Gastrocnemius medialis (tissue), 4 donors: ENCODE measurements at regions not wholly inside any gene's neighbourhood (a gene's known extent, or its start where the extent isn't known, plus 50 kb on each side); places are given as distances from the start of the nearest gene placed in this dataset.

Experiments
- ATAC-seq, 2 donors: fragments of 150-250 bp; one replicate each; pipeline ENCODE4 v1.9.1; 2016
- DNase-seq, 2 donors: peaks; one replicate each; pipeline ENCODE4 v3.0.0-alpha.2; 2019
- H3K27ac ChIP-seq, 4 donors: fragments of 200-600 bp; sonication (generic); 1 replicate in 1 of 4; 2 replicates in 3 of 4; pipeline ENCODE4 v1.5.1; 2016 to 2018; ENCODE audit warnings: mild to moderate bottlenecking in 2 of 4, moderate library complexity in 1 of 4
- H3K27me3 ChIP-seq, 3 donors: fragments of 200-600 bp; sonication (generic) in 2 of 3; 1 replicate in 1 of 3; 2 replicates in 2 of 3; pipeline versions ENCODE4 v1.5.1 to v1.6.0; 2016 to 2019; ENCODE audit warnings: mild to moderate bottlenecking in 1 of 3, moderate library complexity in 1 of 3
- H3K36me3 ChIP-seq, 2 donors: fragments of 200-600 bp; sonication (generic) in 1 of 2; one replicate each; pipeline ENCODE4 v1.5.1; 2017 to 2018
- H3K4me1 ChIP-seq, 2 donors: fragments of 200-600 bp; sonication (generic) in 1 of 2; one replicate each; pipeline ENCODE4 v1.5.1; 2016 to 2017; ENCODE audit warnings: mild to moderate bottlenecking in 2 of 2
- H3K4me3 ChIP-seq, 4 donors: fragments of 200-600 bp; sonication (generic) in 3 of 4; 1 replicate in 1 of 4; 2 replicates in 3 of 4; pipeline ENCODE4 v1.5.1; 2016 to 2019; ENCODE audit warnings: mild to moderate bottlenecking in 2 of 4
- H3K9me3 ChIP-seq, 3 donors: fragments of 200-600 bp; sonication (generic) in 2 of 3; 1 replicate in 1 of 3; 2 replicates in 2 of 3; pipeline ENCODE4 v1.5.1; 2016 to 2019
- POLR2A ChIP-seq, 2 donors: fragments of 450-650 bp; IDR thresholded peaks; one replicate each; pipeline ENCODE4 v1.6.1; 2017; ENCODE audit warnings: antibody characterized with exemption in 2 of 2, mild to moderate bottlenecking in 2 of 2, moderate library complexity in 2 of 2
- in situ Hi-C, 4 donors: fragments of 200-750 bp; cut with MboI; loops; one replicate each; pipeline versions ENCODE4 v1.15.0 to v1.8.0; 2017; ENCODE audit warnings: low sequenced_read_pairs in 4 of 4
- intact Hi-C: fragments of 100-400 bp; cut with DNase I; formaldehyde crosslinking; loops from one replicate; pipeline ENCODE4 v1.15.1; 2023; ENCODE audit warnings: low total_unique reads
- TF ChIP-seq, protein P1 (sequence below), 5 experiments: fragments of 450-650 bp in 3 of 5; fragments of 200-600 bp in 2 of 5; sonication (generic) in 2 of 5; IDR thresholded peaks in 4 of 5; conservative IDR thresholded peaks in 1 of 5; 1 replicate in 4 of 5; 2 replicates in 1 of 5; pipeline ENCODE4 v1.5.1; 2016 to 2019; ENCODE audit warnings: antibody characterized with exemption in 5 of 5, mild to moderate bottlenecking in 3 of 5, moderate library complexity in 3 of 5

DNA sequence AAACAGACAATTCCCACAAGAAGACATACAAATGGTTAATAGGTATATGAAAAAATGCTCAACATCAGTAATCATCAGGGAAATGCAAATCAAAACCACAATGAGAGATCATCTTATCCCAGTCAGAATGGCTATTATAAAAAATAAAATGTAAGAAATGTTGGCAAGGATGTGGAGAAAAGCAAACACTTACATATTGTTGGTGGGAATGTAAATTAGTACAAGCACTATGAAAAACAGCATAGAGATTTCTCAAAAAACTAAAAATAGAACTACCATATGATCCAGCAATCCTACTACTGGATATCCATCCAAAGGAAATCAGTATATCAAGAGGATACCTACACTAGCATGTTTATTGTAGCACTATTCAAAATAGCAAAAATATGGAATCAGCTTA is 186.6 kb downstream of the NOL4 start:
- Histone ChIP-seq H3K4me1 (no peaks in the 10 kb centered on the region), H3K9me3 (no peaks in the 10 kb centered on the region), H3K36me3 (no peaks in the 10 kb centered on the region), H3K27me3 (no peaks in the 10 kb centered on the region), H3K4me3 (no peak overlapping the region), H3K27ac (no peak overlapping the region)
- ATAC-seq (no peak), DNase-seq (no peak)
- in situ Hi-C loops (no loop called here), intact Hi-C loops (no loop called here)
- TF ChIP-seq, protein P1, sequence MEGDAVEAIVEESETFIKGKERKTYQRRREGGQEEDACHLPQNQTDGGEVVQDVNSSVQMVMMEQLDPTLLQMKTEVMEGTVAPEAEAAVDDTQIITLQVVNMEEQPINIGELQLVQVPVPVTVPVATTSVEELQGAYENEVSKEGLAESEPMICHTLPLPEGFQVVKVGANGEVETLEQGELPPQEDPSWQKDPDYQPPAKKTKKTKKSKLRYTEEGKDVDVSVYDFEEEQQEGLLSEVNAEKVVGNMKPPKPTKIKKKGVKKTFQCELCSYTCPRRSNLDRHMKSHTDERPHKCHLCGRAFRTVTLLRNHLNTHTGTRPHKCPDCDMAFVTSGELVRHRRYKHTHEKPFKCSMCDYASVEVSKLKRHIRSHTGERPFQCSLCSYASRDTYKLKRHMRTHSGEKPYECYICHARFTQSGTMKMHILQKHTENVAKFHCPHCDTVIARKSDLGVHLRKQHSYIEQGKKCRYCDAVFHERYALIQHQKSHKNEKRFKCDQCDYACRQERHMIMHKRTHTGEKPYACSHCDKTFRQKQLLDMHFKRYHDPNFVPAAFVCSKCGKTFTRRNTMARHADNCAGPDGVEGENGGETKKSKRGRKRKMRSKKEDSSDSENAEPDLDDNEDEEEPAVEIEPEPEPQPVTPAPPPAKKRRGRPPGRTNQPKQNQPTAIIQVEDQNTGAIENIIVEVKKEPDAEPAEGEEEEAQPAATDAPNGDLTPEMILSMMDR (IDR thresholded peaks at IDR 0.05 in 4 of 5, conservative IDR thresholded peaks at IDR 0.05 in 1 of 5) = no peak
- no peak for TF ChIP-seq POLR2A (IDR thresholded peaks at IDR 0.05)

DNA sequence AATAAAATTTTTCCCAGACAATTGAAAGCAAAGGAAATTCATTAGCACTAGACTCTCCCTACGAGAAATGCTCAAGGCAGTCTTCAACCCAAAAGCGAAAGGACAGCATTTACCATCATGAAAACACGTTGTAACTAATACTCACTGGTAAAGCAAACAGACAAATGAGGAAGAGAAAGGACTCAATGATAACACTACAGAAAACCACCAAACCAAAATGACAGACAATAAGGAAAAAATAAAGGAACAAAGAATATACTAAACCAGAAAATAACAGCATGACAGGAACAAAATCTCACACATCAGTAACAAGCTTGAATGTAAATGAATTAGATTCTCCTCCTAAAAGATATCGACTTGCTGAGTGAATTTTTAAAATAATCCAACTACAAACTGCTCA is 190.7 kb downstream of the NOL4 start:
- no peak for TF ChIP-seq POLR2A (IDR thresholded peaks at IDR 0.05)
- TF ChIP-seq, protein P1 (IDR thresholded peaks at IDR 0.05 in 4 of 5, conservative IDR thresholded peaks at IDR 0.05 in 1 of 5) = no peak
- H3K36me3 ChIP-seq = no peaks in the 10 kb centered on the region
- no peaks in the 10 kb centered on the region for H3K4me1 ChIP-seq
- in situ Hi-C loops = no loop called here
- intact Hi-C loops = no loop called here
- no peak overlapping the region for H3K4me3 ChIP-seq
- H3K9me3 ChIP-seq = no peaks in the 10 kb centered on the region
- H3K27ac ChIP-seq = no peak overlapping the region
- no peak for DNase-seq
- H3K27me3 ChIP-seq = no peaks in the 10 kb centered on the region
- no peak for ATAC-seq

DNA sequence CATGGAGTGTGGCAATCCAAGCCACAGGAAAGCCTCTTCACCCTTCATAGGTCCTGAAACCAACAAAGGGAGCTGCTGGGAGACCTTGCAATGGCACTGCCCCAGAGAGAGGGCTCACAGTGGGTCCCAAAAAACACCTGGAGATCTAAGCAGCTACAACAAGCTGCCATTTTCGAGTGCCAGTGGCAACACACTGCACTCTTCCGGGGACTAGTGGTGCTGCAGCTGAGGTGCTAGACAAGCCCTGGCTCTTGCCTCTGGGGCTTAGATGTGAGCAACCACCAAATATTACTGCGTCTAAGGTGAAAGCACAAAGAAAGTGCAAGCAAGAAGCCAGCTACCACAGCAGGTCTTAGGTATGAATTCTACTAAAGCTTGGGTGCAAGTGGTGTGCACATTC is 192.9 kb downstream of the NOL4 start:
- intact Hi-C loops (no loop called here), in situ Hi-C loops (no loop called here)
- Histone ChIP-seq H3K27me3 (no peaks in the 10 kb centered on the region), H3K9me3 (no peaks in the 10 kb centered on the region), H3K27ac (no peak overlapping the region), H3K36me3 (no peaks in the 10 kb centered on the region), H3K4me1 (no peaks in the 10 kb centered on the region), H3K4me3 (no peak overlapping the region)
- ATAC-seq (no peak), DNase-seq (no peak)
- TF ChIP-seq, protein P1 (IDR thresholded peaks at IDR 0.05 in 4 of 5, conservative IDR thresholded peaks at IDR 0.05 in 1 of 5) = no peak
- TF ChIP-seq POLR2A (IDR thresholded peaks at IDR 0.05) = no peak

DNA sequence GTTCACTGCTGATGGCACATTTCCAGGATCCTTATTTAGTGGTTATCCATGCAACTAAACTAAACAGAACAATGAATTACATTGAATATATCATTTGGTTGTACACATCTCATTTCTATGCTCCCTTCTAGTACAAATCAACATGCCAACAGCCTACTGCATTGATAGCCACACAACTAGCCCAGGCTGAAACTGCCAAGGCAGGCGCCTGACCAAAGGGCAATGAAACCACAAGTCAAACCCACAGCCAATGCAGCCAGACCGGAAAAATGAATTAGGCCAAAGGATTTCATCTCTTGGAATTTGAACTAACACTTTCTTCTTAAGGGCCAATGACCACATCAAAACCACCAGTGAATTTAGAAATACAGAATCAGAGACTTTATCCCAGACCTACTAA is 196.4 kb downstream of the NOL4 start:
- in situ Hi-C loops = no loop called here
- intact Hi-C loops = no loop called here
- TF ChIP-seq, protein P1 (IDR thresholded peaks at IDR 0.05 in 4 of 5, conservative IDR thresholded peaks at IDR 0.05 in 1 of 5) = no peak
- TF ChIP-seq POLR2A (IDR thresholded peaks at IDR 0.05) = no peak

DNA sequence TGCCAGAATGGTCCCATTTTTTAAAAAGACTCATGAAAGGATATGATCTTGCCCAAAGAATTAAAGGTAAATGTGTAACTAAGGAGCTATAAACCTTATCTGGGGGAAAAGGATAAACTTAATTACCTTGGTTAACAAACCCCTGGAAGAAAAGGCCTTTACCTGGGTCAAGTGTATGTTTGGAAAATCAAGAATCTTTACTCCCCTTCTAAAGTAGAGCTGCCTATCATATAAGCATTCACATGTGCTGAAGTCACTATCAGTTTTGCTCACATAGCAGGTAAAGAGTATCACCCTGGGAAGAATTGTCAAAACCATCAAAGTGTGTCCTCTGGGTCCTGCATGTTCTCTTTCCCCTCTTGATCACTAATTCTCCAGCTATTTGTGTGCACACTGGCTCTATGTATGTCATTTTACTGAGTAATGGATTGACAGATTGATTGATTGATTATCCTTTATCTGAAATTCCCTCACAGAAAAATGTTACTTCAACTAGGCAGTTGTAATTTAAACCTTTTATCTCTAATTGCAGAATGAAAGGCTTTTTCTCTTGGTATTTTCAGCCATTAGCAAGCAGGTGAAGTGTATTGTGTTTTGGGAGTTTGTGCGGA is 199.4 kb downstream of the NOL4 start:
- Histone ChIP-seq H3K4me3 (no peak overlapping the region), H3K4me1 (no peaks in the 10 kb centered on the region), H3K9me3 (no peaks in the 10 kb centered on the region), H3K27ac (no peak overlapping the region), H3K36me3 (no peaks in the 10 kb centered on the region), H3K27me3 (no peaks in the 10 kb centered on the region)
- in situ Hi-C loops (no loop called here), intact Hi-C loops (no loop called here)
- ATAC-seq (no peak), DNase-seq (no peak)
- TF ChIP-seq POLR2A (IDR thresholded peaks at IDR 0.05) = no peak
- TF ChIP-seq, protein P1 (IDR thresholded peaks at IDR 0.05 in 4 of 5, conservative IDR thresholded peaks at IDR 0.05 in 1 of 5) = no peak

More for the DNA sequence above, 196.4 kb downstream of the NOL4 start:
- H3K27ac ChIP-seq = no peak overlapping the region
- no peaks in the 10 kb centered on the region for H3K4me1 ChIP-seq
- H3K4me3 ChIP-seq = no peak overlapping the region
- H3K27me3 ChIP-seq = no peaks in the 10 kb centered on the region
- H3K36me3 ChIP-seq = no peaks in the 10 kb centered on the region
- ATAC-seq = no peak
- DNase-seq = no peak
- H3K9me3 ChIP-seq = no peaks in the 10 kb centered on the region
